GM18868 (cell line): ENCODE measurements at regions not wholly inside any gene's neighbourhood (a gene's known extent, or its start where the extent isn't known, plus 50 kb on each side); places are given as distances from the start of the nearest gene placed in this dataset.

Experiments
- ATAC-seq: cut with Tn5 transposase; IDR thresholded peaks from one replicate; pipeline ENCODE4 v1.9.1; 2021; ENCODE audit warnings: mild to moderate bottlenecking, moderate library complexity; ENCODE audit not compliant: unreplicated experiment

- no peak for ATAC-seq
These were observed 50.3 kb upstream of the CXCL12 start for GRCh38 chr10:44435196-44435595.

DNA sequence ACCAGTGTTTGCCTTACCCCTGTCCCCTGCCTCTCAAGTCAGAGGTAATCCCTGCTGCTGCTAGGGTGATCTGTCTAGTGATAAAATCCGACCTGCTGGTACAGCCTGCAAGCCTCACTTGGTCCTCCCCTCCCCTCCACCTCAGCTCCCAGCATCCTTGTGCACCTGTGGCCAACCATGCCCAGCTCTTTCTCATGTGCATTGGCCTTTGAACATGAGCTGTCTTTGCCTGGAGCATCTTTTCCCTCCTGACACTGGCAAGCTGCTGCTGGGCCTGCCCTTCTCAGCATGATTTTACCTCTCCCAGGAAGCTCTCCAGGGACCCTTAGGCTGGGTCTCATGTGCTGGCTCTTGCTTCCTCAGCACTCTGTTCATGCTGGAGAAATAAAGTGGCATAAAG, 51.3 kb upstream of the CXCL12 start:
- ATAC-seq = no peak

GRCh38 chr10:44437840-44438511, 53.1 kb upstream of the CXCL12 start:
- ATAC-seq = no peak

- ATAC-seq = no peak
These were observed 54.5 kb upstream of the CXCL12 start for GRCh38 chr10:44439239-44439957.

- ATAC-seq = no peak
These were observed 55.0 kb upstream of the CXCL12 start for GRCh38 chr10:44439958-44440244.

- ATAC-seq = no peak
These were observed 72.4 kb upstream of the CXCL12 start for GRCh38 chr10:44457259-44457658.

- no peak for ATAC-seq
These were observed 73.9 kb upstream of the CXCL12 start for GRCh38 chr10:44458671-44459413.

- no peak for ATAC-seq
These were observed 74.8 kb upstream of the CXCL12 start for GRCh38 chr10:44459671-44460070.

GRCh38 chr10:44460416-44460815, 75.5 kb upstream of the CXCL12 start:
- no peak for ATAC-seq

DNA sequence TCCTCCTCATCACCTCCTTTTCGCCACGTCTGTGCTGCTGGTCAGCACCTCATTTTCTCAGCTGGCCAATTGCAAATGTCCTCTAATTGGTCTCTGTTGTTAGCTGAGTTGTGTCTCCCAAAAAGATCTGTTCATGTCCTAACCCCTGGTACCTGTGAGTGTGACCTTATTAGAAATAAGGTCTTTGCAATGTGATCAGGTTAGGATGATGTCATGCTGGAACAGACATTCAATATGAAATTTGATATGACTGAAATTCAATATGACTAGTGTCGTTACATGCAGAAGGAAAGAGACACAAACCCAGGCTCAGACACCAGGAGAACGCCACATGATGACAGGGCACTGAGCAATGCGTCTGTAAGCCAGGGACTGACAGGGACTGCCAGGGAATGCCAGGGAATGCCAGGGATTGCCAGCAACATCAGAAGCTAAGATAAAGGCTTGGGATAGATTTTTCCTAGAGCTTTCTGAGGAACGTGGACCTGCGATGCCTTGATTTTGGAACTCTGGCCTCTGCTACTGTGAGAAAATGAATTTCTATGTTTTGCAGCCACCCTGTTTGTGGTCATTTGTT, 77.5 kb upstream of the CXCL12 start:
- no peak for ATAC-seq

DNA sequence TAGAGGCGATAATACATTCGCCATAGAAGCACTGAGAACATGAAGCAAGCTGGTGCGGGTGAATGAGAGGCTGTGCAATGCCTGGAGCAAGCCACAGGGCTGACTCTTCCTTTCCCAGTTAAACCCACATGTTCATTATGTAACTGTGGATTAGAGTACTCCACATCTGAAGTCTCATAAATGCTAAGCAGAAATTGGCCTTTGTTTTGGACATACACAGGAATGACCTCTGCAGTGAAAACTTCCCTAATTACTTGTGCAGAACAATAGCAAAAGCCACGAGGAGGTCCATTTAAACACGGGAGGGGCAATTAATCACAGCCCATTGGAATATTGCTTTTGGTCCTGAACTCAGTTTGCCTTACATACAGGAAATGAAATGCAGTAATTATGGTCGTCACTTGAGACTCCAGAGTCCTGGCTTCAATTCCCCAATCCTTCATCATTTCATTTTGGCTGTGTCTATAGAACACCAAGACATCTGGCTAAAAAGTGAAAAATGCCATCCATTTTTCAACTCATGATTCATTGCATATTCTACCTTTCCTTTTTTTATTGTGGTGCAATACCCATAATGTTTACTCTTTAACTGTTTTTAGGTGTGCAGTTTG, 78.7 kb upstream of the CXCL12 start:
- ATAC-seq = no peak

DNA sequence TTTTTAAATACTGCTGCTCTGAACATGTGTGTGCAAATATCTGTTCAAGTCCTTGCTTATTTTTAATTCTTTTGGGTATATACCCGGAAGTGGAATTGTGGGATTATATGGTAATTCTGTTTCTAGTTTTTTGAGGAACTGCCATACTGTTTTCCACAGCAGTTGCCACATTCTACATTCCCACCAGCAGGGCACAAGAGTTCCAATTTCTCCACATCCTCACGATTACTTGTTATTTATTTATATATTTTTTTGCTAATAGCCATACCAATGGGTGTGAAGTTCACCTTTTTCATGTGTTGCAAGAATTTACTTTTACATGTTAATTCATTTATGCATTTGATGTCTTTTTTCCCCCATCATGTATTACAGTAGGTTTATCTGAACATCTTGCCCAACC, 79.6 kb upstream of the CXCL12 start:
- ATAC-seq = no peak

GRCh38 chr10:44465401-44466115, 80.7 kb upstream of the CXCL12 start:
- ATAC-seq = no peak

- no peak for ATAC-seq
These were observed 81.3 kb upstream of the CXCL12 start for GRCh38 chr10:44466236-44466635.

GRCh38 chr10:44467090-44467489, 82.2 kb upstream of the CXCL12 start:
- ATAC-seq = no peak

GRCh38 chr10:44467900-44468299, 83.0 kb upstream of the CXCL12 start:
- no peak for ATAC-seq

GRCh38 chr10:44468525-44468924, 83.6 kb upstream of the CXCL12 start:
- ATAC-seq = no peak

DNA sequence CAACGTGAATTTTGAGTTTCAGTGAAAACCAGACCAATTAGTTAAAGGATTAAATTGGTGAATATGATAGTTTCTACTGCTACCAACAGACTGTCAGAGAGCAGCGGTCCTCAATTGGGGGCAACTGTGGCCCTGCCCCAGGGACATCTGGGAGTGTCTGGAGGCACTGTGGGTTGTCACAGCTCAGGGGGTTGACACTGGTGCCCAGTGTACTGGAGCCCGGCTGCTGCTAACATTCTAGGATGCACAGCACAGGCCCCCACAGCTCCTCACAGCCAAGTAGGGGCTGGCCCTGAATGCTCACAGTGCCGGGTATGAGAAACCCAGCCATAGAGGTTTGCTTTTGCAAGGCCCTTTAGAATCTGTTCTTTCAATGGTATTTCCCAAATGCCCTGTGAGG, 84.1 kb upstream of the CXCL12 start:
- no peak for ATAC-seq

DNA sequence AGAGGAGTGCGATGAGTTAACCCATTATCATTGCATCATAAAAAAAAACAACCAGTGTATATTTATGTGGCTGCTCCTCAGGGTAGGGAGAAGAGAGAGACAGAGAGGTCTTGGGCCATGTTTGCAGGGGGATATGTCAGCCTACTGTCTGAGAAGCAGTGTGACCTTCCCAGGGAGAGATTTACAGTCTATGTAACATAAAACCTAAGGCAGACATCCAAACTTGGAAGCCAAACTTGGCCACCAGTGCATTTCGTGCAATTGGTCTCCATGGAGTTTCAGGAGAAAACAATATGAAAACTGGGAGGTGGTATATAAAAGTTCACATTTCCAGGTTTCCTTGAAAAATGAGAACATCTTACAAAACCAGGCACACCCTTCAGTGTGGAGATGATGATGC, 85.9 kb upstream of the CXCL12 start:
- ATAC-seq = no peak

DNA sequence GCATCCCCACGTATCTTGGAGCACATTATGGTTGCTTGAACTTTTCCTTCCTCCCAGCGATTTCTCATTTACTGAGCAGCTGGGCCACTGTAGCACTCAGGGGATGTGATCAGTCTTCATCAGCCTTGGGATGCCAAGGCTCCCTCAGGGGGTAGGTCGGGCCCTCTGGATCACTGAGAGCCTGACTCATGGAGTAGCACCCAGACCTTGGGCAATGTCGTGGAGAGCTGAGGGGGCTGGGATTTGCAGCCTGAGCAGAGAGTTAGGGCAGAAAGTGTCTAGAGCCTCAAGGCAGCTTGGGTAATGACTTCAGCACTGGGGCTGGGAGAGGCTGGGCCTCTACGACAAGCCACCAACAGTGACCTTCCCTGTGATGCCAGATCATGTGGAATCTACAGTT, 86.5 kb upstream of the CXCL12 start:
- ATAC-seq = no peak

- ATAC-seq = no peak
These were observed 88.2 kb upstream of the CXCL12 start for GRCh38 chr10:44473146-44473545.
